AG09309 (cell line): ENCODE measurements at regions not wholly inside any gene's neighbourhood (a gene's known extent, or its start where the extent isn't known, plus 50 kb on each side); places are given as distances from the start of the nearest gene placed in this dataset.
"Not testable (repeated sequence)": the region's sequence is repeated elsewhere in the genome, so short reads cannot be mapped to it uniquely, and the experiment has no call there.

ENCODE experiments used
- DNase-seq: peaks from one replicate; pipeline ENCODE4 v3.0.0-alpha.2; 2010; ENCODE audit warnings: low read depth
- H3K4me3 ChIP-seq: 2 replicates; pipeline ENCODE4 v1.5.1; 2011; ENCODE audit warnings: mild to moderate bottlenecking, low read depth, low read length, moderate library complexity; ENCODE audit not compliant: control insufficient read depth
- CTCF ChIP-seq: IDR thresholded peaks from 2 replicates; pipeline ENCODE4 v1.5.1; 2011; ENCODE audit warnings: mild to moderate bottlenecking, low read depth, low read length, inconsistent platforms; ENCODE audit not compliant: insufficient read depth, control insufficient read depth; ENCODE audit errors: missing control alignments

- TF ChIP-seq CTCF = no peak
- H3K4me3 ChIP-seq = no peak overlapping the region
- no peak for DNase-seq
Observed at GRCh38 chr16:58848662-58849002, 114.5 kb upstream of the GOT2 start.

DNA sequence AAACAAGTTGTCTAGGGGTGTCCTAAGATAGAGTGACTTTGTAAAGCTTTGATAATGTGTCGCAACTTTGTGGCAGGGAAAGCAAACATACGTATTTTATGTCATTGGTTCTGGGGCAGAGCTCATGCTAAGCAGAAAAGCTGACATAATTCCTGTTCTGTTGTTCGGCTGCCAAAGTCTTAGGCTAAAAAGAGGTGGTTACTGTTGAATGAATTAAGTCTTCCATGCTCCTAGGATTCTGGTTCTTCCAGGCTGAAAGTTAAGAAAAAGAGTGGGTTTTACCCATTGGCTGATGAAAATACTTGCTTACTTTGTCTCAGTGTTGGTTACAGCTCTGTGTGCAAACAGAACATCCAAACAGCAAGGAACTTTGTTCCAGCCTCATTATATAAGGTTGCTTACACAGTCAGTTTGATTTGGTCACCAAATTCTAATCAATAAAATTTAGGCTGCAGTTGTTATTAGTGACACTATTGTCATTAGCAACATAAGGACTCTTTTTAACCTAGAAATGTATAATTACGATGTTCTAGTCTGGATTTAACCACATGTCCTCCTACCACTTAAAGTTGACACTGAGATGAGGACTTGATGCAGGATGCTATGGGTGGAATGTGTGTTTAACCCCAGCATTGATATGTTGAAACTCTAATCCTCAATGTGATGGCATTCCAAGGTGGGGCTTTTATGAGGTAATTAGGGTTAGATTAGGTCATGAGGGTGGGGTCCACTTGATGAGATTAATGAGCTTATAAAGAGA, 114.0 kb upstream of the GOT2 start:
- no peak for TF ChIP-seq CTCF
- DNase-seq = no peak
- H3K4me3 ChIP-seq = no peak overlapping the region

DNA sequence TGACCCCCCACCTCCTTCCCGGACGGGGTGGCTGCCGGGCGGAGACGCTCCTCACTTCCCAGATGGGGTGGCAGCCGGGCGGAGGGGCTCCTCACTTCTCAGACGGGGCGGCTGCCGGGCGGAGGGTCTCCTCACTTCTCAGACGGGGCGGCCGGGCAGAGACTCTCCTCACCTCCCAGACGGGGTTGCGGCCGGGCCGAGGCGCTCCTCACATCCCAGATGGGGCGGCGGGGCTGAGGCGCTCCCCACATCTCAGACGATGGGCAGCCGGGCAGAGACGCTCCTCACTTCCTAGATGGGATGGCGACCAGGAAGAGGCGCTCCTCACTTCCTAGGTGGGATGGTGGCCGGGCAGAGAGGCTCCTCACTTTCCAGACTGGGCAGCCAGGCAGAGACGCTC, 112.1 kb upstream of the GOT2 start:
- not testable (repeated sequence) for H3K4me3 ChIP-seq, DNase-seq

- no peak for TF ChIP-seq CTCF
- H3K4me3 ChIP-seq = no peak overlapping the region
- no peak for DNase-seq
Observed at GRCh38 chr16:58843675-58844074, 109.6 kb upstream of the GOT2 start.

DNA sequence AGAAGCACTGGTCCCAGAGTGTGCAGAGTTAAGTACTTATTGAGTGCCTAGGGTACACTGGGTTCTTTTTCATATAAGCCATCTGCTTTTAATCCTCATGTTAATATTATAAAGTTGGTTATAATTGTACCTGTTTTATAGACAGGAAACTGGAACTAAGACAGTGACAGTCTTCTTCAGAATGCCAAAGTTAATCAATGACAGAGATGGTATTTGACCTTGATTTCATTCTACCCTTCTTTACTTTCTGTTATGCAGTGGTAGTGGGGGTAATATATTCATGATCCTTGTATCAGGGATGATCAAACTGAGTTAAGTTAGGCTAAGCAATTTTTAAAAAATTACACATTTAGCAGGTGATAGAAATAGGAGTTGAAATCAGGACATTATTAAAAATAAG, 108.6 kb upstream of the GOT2 start:
- no peak for DNase-seq
- no peak for TF ChIP-seq CTCF
- no peak overlapping the region for H3K4me3 ChIP-seq

DNA sequence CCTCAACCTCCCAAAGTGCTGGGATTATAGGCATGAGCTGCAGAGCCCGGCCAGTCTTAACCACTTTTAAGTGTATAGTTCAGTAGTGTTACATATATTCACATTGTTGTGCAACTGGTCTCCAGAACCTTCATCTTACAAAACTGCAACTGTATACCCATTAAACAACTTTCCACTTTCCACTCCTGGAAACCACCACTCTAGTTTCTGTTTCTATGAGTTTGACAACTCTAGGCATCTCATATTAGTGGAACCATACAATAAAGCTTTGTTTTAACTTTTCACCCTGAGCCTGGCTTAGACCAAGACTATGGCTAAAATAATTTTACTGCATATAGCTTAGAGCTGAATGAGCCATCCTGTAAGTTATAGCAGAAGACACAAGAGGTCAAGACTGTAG, 108.0 kb upstream of the GOT2 start:
- DNase-seq = no peak
- TF ChIP-seq CTCF = no peak
- no peak overlapping the region for H3K4me3 ChIP-seq

DNA sequence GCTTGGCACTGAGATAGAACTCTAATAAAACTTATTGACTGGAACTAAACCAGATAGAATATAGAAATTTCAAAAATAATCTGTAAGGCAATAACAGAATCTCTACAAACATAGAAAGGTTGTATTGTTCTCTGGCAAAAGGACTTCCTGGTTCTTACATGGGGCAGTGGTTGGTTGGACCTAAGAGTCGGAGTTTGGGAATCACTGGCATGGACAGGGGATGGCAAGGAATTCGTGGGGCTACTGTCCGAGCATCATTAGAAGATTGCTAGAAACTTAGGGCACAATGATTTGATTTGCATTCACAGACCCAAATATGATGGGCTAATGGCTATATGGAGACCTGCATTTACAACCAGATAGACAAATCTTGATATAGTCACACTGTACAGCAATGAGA, 103.8 kb upstream of the GOT2 start:
- no peak for TF ChIP-seq CTCF
- no peak for DNase-seq
- no peak overlapping the region for H3K4me3 ChIP-seq
